ENCODE measurements at regions not wholly inside any gene's neighbourhood (a gene's known extent, or its start where the extent isn't known, plus 50 kb on each side); places are given as distances from the start of the nearest gene placed in this dataset.

- TF ChIP-seq, protein P1, sequence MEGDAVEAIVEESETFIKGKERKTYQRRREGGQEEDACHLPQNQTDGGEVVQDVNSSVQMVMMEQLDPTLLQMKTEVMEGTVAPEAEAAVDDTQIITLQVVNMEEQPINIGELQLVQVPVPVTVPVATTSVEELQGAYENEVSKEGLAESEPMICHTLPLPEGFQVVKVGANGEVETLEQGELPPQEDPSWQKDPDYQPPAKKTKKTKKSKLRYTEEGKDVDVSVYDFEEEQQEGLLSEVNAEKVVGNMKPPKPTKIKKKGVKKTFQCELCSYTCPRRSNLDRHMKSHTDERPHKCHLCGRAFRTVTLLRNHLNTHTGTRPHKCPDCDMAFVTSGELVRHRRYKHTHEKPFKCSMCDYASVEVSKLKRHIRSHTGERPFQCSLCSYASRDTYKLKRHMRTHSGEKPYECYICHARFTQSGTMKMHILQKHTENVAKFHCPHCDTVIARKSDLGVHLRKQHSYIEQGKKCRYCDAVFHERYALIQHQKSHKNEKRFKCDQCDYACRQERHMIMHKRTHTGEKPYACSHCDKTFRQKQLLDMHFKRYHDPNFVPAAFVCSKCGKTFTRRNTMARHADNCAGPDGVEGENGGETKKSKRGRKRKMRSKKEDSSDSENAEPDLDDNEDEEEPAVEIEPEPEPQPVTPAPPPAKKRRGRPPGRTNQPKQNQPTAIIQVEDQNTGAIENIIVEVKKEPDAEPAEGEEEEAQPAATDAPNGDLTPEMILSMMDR (conservative IDR thresholded peaks at IDR 0.05), result no peak
- TF ChIP-seq EZH2 (IDR thresholded peaks at IDR 0.05; ENCODE audit: low read depth), result no peak
Measured at GRCh38 chr2:195411219-195411687, 245.8 kb upstream of the SLC39A10 start.

Measured in PC-9 (cell line).